Smooth muscle cell (in vitro differentiated cells): ENCODE measurements at regions not wholly inside any gene's neighbourhood (a gene's known extent, or its start where the extent isn't known, plus 50 kb on each side); places are given as distances from the start of the nearest gene placed in this dataset.
A peak's percentile ranks its signal among the peaks of the same experiment; 100 is the strongest.

Experiments
- DNase-seq: peaks from one replicate; lab custom pipeline; 2025; ENCODE audit not compliant: unreplicated experiment; lab: John Stamatoyannopoulos, UW
- H2AFZ ChIP-seq: fragments of 200-600 bp; sonication (generic); 2 replicates; pipeline ENCODE4 v1.6.0; 2016; ENCODE audit warnings: antibody characterized with exemption, low read depth, mild to moderate bottlenecking
- H3F3A ChIP-seq: fragments of 200-600 bp; sonication (generic); 2 replicates; pipeline ENCODE4 v1.6.0; 2017; ENCODE audit warnings: antibody characterized with exemption, low read depth
- H3K27ac ChIP-seq: fragments of 200-600 bp; sonication (generic); 2 replicates; pipeline ENCODE4 v1.5.1; 2016; ENCODE audit warnings: low read depth, mild to moderate bottlenecking
- H3K27me3 ChIP-seq: fragments of 200-600 bp; sonication (generic); 2 replicates; pipeline ENCODE4 v1.6.1; 2016; ENCODE audit warnings: low read depth, mild to moderate bottlenecking
- H3K36me3 ChIP-seq: fragments of 200-600 bp; sonication (generic); 2 replicates; pipeline ENCODE4 v1.5.1; 2016; ENCODE audit warnings: low read depth
- H3K4me1 ChIP-seq: fragments of 200-600 bp; sonication (generic); 2 replicates; pipeline ENCODE4 v1.5.1; 2016; ENCODE audit warnings: low read depth
- H3K4me2 ChIP-seq: fragments of 200-600 bp; sonication (generic); 2 replicates; pipeline ENCODE4 v1.6.0; 2016; ENCODE audit warnings: mild to moderate bottlenecking
- H3K4me3 ChIP-seq: fragments of 200-600 bp; sonication (generic); 2 replicates; pipeline ENCODE4 v1.5.1; 2016; ENCODE audit warnings: mild to moderate bottlenecking
- H3K79me2 ChIP-seq: fragments of 200-600 bp; sonication (generic); 2 replicates; pipeline ENCODE4 v1.6.0; 2016; ENCODE audit warnings: low read depth, mild to moderate bottlenecking
- H3K9ac ChIP-seq: fragments of 200-600 bp; sonication (generic); 2 replicates; pipeline ENCODE4 v1.6.0; 2016; ENCODE audit warnings: low read depth
- H3K9me3 ChIP-seq: fragments of 200-600 bp; sonication (generic); replicated peaks from 2 replicates; pipeline ENCODE4 v1.5.1; 2016; ENCODE audit warnings: low read depth
- H4K20me1 ChIP-seq: fragments of 200-600 bp; sonication (generic); 2 replicates; pipeline ENCODE4 v1.6.0; 2016; ENCODE audit warnings: low read depth
- WGBS: methylation state at CpG from one replicate; pipeline ENCODE4 v1.1.7; 2016; ENCODE audit warnings: low lambda C conversion rate; 5-methylcytosine and 5-hydroxymethylcytosine counted together
- TF ChIP-seq, protein P1 (sequence below): fragments of 200-600 bp; sonication (generic); IDR thresholded peaks from 2 replicates; pipeline ENCODE4 v1.5.1; 2017; ENCODE audit warnings: borderline replicate concordance, mild to moderate bottlenecking, antibody characterized with exemption; ENCODE audit not compliant: insufficient read depth, poor library complexity, severe bottlenecking

GRCh38 chr6:85166114-85166741, 283.7 kb upstream of the NT5E start:
- no peak for DNase-seq
- peaks cover 32% of the 10 kb centered on the region for H3K27me3 ChIP-seq
- 82% methylated on average over 3 of the region's 3 CpGs for WGBS
- TF ChIP-seq, protein P1, sequence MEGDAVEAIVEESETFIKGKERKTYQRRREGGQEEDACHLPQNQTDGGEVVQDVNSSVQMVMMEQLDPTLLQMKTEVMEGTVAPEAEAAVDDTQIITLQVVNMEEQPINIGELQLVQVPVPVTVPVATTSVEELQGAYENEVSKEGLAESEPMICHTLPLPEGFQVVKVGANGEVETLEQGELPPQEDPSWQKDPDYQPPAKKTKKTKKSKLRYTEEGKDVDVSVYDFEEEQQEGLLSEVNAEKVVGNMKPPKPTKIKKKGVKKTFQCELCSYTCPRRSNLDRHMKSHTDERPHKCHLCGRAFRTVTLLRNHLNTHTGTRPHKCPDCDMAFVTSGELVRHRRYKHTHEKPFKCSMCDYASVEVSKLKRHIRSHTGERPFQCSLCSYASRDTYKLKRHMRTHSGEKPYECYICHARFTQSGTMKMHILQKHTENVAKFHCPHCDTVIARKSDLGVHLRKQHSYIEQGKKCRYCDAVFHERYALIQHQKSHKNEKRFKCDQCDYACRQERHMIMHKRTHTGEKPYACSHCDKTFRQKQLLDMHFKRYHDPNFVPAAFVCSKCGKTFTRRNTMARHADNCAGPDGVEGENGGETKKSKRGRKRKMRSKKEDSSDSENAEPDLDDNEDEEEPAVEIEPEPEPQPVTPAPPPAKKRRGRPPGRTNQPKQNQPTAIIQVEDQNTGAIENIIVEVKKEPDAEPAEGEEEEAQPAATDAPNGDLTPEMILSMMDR: no peak
- H2AFZ ChIP-seq: no peak overlapping the region
- no peaks in the 10 kb centered on the region for H3F3A ChIP-seq
- no peaks in the 10 kb centered on the region for H4K20me1 ChIP-seq
- no peak overlapping the region for H3K27ac ChIP-seq
- no peak overlapping the region for H3K4me2 ChIP-seq
- no peaks in the 10 kb centered on the region for H3K79me2 ChIP-seq
- no peak overlapping the region for H3K9ac ChIP-seq
- no peaks in the 10 kb centered on the region for H3K36me3 ChIP-seq
- H3K9me3 ChIP-seq: no peaks in the 10 kb centered on the region
- H3K4me1 ChIP-seq: no peaks in the 10 kb centered on the region
- H3K4me3 ChIP-seq: no peak overlapping the region

DNA sequence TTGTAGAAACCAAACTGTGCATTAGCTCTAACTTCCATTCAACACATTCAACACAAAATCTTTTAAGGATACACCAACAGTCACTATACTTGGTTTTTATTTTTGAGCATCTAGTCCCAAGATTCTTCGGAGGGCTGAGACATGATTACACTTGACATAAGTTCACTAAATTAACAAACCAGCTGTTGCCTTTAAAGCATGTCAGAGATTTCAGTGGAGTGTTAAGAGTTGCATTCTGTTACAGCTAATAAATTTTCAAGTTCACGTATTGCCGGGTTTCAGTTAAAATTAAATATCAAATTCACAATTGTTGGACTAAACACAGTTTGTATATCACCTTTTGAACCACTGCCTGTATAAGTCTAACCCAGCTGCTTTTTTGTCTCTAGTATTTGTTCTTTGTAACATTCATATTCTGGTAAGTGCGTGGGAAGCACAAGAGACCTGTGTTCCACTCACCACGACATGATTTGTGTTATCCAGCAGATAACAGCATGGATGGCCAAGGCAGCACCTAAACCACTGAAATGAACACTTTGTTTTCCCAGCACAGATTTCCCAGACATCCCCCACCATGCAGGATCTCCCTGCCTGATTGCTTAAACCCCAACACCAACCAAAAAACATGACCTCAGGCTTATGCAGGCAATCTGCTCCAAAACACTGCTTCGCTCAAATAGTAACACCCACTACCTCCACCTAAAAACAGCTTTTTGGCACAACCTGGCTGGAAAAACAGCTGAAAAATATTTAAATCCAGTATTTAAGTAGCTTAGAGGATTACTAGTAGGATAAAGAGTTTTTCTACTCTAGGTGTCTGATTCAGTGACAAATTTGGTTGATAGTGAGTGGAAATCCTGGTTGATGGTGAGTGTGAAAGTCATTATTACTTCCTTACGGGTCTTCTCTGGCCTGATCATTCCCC, 286.5 kb upstream of the NT5E start:
- H3K79me2 ChIP-seq: no peaks in the 10 kb centered on the region
- H3K9me3 ChIP-seq: no peaks in the 10 kb centered on the region
- 78% methylated on average over 7 of the region's 7 CpGs for WGBS

DNA sequence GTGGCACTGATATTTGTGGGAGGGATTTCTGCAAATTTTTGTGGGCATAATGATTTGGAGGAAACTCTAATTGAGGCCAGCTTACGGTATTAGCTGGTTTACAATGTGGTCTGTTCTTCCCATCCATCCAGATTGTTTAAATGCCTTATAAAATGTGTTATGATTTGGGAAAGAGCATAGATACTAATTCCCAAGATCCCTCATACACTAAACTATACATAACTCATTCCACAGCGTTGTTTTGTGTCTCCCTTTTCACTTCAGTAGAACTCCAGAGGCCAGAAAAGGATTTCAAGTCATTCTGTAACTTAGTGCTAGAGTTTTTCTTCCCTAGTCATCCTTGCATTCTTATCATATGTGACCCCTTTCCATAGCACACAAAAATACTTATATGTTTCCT, 292.6 kb upstream of the NT5E start:
- Histone ChIP-seq H3K4me1 (no peaks in the 10 kb centered on the region), H4K20me1 (no peaks in the 10 kb centered on the region), H3K4me3 (no peak overlapping the region), H3K27ac (no peak overlapping the region), H3K9ac (no peak overlapping the region), H3K9me3 (no peaks in the 10 kb centered on the region), H3K36me3 (no peaks in the 10 kb centered on the region), H3F3A (no peaks in the 10 kb centered on the region), H3K27me3 (no peaks in the 10 kb centered on the region), H3K4me2 (peak overlapping the region; percentile 37), H3K79me2 (no peaks in the 10 kb centered on the region), H2AFZ (no peak overlapping the region)
- TF ChIP-seq, protein P1: no peak
- no peak for DNase-seq
- 30% methylated on average over 2 of the region's 2 CpGs for WGBS

More for the DNA sequence above, 286.5 kb upstream of the NT5E start:
- Histone ChIP-seq H4K20me1 (no peaks in the 10 kb centered on the region), H3K4me3 (no peak overlapping the region), H3K4me2 (no peak overlapping the region), H3K4me1 (no peaks in the 10 kb centered on the region), H3K27ac (no peak overlapping the region), H3K9ac (no peak overlapping the region), H2AFZ (no peak overlapping the region), H3K36me3 (no peaks in the 10 kb centered on the region), H3K27me3 (peaks cover 6% of the 10 kb centered on the region), H3F3A (no peaks in the 10 kb centered on the region)
- TF ChIP-seq, protein P1: no peak
- no peak for DNase-seq
